Ishikawa (cell line): ENCODE measurements at regions not wholly inside any gene's neighbourhood (a gene's known extent, or its start where the extent isn't known, plus 50 kb on each side); places are given as distances from the start of the nearest gene placed in this dataset.

Experiments
- CEBPB ChIP-seq: IDR thresholded peaks from 2 replicates; pipeline ENCODE4 v1.6.1; 2012
- CREB1 ChIP-seq: IDR thresholded peaks from 2 replicates; pipeline ENCODE4 v1.6.1; 2012; ENCODE audit warnings: low read depth
- EGR1 ChIP-seq: IDR thresholded peaks from 2 replicates; pipeline ENCODE4 v1.6.1; 2012
- EP300 ChIP-seq: IDR thresholded peaks from 2 replicates; pipeline ENCODE4 v1.6.1; 2012; ENCODE audit warnings: borderline replicate concordance
- FOXM1 ChIP-seq: IDR thresholded peaks from 2 replicates; pipeline ENCODE4 v1.6.1; 2012; ENCODE audit warnings: low read depth, borderline replicate concordance
- NFIC ChIP-seq: IDR thresholded peaks from 2 replicates; pipeline ENCODE4 v1.6.1; 2012
- RAD21 ChIP-seq: IDR thresholded peaks from 2 replicates; pipeline ENCODE4 v1.6.1; 2012; ENCODE audit warnings: low read depth
- TAF1 ChIP-seq: IDR thresholded peaks from 2 replicates; pipeline ENCODE4 v1.6.1; 2012; ENCODE audit warnings: low read depth, mild to moderate bottlenecking
- TCF12 ChIP-seq: IDR thresholded peaks from 2 replicates; pipeline ENCODE4 v1.6.1; 2012; ENCODE audit warnings: low read depth
- TEAD4 ChIP-seq: IDR thresholded peaks from 2 replicates; pipeline ENCODE4 v1.6.1; 2012
- YY1 ChIP-seq: IDR thresholded peaks from 2 replicates; pipeline ENCODE4 v1.6.1; 2012; ENCODE audit warnings: low read depth
- ZBTB7A ChIP-seq: IDR thresholded peaks from 2 replicates; pipeline ENCODE4 v1.6.1; 2012; ENCODE audit warnings: low read depth
- TF ChIP-seq, protein P1 (sequence below): IDR thresholded peaks from 2 replicates; pipeline ENCODE4 v1.6.1; 2012
- TF ChIP-seq, protein P2 (sequence below): IDR thresholded peaks from 2 replicates; pipeline ENCODE4 v1.6.1; 2012; ENCODE audit warnings: low read depth, mild to moderate bottlenecking
- TF ChIP-seq, protein P3 (sequence below): IDR thresholded peaks from 2 replicates; pipeline ENCODE4 v1.6.1; 2012

DNA sequence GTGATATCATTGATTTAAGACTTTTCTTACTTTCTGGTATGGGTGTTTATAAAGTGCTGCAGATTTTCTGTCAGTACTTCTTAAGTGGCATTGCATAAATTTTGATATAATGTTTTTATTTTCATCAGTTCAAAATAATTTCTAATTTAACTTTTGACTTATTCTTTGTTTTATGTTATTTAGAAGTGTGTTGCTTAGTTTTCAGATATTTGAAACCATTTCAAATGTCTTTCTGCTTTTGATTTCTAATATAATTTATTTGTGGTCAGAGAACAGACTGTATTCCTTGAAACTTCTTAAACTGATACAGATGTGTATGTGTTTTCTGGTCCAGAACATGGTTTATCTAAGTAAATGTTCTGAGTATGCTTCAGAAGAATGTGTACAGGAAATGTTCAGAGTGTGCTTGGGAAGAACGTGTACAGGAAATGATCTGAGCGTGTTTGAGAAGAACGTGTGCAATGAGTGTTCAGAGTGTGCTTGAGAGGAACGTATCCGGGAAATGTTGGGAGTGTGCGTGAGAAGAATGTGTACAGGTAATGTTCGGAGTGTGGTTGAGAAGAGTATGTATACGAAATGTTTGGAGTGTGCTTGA is 265.7 kb upstream of the HS6ST1 start:
- TF ChIP-seq EP300 (no peak), FOXM1 (no peak), ZBTB7A (no peak), EGR1 (no peak), RAD21 (no peak), TAF1 (no peak), TCF12 (no peak)

DNA sequence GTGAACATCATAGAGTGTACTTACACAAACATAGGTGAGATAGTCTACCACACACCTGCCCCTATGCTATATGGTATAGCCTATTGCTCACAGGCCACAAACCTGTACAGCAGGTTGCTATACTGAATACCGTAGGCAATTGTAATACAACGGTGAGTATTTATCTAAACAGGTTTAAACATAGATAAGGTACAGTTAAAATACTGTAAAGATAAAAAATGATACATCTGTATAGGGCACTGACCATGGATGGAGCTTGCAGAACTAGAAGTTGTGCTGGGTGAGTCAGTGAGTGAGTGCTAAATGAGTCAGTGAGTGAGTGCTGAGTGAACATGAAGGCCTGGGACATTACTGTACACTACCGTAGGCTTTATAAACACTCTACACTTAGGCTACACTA is 267.0 kb upstream of the HS6ST1 start:
- no peak for TF ChIP-seq TAF1

DNA sequence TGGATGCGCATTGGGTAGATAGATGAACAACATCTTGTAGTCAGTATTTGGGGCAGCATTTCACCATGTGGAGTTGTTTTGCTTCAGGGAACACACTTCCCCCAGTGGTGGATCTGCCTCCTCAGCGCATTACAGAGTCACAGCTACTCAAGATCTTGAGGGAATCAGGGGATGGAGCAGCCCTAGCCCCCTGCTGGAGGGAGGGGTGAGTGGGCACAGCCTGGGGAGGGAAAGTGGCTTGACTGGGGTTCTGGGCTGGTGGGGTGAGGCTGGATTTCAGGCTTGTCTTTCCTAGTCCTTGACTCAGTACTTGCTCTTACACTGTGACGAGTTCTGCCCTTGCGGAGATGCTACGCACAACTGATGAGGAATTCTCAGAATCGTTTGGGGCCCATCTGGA is 271.0 kb upstream of the HS6ST1 start:
- no peak for TF ChIP-seq CEBPB
- TF ChIP-seq FOXM1: no peak
- no peak for TF ChIP-seq TEAD4
- no peak for TF ChIP-seq YY1
- TF ChIP-seq EP300: no peak
- no peak for TF ChIP-seq CREB1
- TF ChIP-seq, protein P1, sequence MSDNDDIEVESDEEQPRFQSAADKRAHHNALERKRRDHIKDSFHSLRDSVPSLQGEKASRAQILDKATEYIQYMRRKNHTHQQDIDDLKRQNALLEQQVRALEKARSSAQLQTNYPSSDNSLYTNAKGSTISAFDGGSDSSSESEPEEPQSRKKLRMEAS: no peak
- TF ChIP-seq NFIC: no peak
- TF ChIP-seq RAD21: no peak
- TF ChIP-seq ZBTB7A: no peak

DNA sequence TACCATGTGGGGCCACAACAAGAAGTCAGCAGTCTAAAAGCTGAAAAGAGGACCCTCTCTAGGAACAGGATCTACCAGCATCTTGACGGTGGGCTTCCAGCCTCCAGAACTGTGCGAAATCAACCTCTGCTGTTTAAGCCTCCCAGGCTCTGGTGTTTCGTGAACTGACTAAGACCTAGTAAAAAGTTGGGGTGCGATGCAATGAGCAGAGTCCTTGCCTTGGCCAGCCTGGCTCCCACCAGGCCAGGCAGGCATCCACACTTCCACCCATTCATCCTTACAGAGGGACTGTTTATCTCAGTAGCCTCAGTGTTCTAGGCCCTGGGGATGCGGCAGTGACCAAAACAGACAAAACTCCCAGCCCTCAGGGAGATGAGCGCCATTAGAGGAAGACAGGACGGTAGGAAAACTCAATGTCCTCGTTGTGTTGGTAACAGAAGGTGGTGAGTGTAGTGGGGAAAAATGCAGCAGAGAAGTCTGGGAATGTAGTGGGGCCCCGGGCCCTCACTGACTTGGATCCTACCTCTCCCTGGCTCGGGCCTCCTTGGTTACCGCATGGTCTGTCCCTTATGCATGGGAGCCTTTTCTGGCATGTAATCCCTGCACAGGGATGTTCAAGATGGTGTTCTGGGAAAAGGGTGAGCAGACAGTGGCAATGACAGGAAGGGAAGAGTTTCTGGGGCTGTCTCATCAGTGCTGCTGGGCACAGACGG is 271.8 kb upstream of the HS6ST1 start:
- TF ChIP-seq TEAD4: no peak
- no peak for TF ChIP-seq FOXM1
- no peak for TF ChIP-seq EP300
- TF ChIP-seq ZBTB7A: no peak
- TF ChIP-seq NFIC: no peak
- TF ChIP-seq CEBPB: no peak
- no peak for TF ChIP-seq EGR1
- TF ChIP-seq, protein P2, sequence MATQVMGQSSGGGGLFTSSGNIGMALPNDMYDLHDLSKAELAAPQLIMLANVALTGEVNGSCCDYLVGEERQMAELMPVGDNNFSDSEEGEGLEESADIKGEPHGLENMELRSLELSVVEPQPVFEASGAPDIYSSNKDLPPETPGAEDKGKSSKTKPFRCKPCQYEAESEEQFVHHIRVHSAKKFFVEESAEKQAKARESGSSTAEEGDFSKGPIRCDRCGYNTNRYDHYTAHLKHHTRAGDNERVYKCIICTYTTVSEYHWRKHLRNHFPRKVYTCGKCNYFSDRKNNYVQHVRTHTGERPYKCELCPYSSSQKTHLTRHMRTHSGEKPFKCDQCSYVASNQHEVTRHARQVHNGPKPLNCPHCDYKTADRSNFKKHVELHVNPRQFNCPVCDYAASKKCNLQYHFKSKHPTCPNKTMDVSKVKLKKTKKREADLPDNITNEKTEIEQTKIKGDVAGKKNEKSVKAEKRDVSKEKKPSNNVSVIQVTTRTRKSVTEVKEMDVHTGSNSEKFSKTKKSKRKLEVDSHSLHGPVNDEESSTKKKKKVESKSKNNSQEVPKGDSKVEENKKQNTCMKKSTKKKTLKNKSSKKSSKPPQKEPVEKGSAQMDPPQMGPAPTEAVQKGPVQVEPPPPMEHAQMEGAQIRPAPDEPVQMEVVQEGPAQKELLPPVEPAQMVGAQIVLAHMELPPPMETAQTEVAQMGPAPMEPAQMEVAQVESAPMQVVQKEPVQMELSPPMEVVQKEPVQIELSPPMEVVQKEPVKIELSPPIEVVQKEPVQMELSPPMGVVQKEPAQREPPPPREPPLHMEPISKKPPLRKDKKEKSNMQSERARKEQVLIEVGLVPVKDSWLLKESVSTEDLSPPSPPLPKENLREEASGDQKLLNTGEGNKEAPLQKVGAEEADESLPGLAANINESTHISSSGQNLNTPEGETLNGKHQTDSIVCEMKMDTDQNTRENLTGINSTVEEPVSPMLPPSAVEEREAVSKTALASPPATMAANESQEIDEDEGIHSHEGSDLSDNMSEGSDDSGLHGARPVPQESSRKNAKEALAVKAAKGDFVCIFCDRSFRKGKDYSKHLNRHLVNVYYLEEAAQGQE: no peak
- no peak for TF ChIP-seq YY1
- no peak for TF ChIP-seq TCF12
- TF ChIP-seq CREB1: no peak

DNA sequence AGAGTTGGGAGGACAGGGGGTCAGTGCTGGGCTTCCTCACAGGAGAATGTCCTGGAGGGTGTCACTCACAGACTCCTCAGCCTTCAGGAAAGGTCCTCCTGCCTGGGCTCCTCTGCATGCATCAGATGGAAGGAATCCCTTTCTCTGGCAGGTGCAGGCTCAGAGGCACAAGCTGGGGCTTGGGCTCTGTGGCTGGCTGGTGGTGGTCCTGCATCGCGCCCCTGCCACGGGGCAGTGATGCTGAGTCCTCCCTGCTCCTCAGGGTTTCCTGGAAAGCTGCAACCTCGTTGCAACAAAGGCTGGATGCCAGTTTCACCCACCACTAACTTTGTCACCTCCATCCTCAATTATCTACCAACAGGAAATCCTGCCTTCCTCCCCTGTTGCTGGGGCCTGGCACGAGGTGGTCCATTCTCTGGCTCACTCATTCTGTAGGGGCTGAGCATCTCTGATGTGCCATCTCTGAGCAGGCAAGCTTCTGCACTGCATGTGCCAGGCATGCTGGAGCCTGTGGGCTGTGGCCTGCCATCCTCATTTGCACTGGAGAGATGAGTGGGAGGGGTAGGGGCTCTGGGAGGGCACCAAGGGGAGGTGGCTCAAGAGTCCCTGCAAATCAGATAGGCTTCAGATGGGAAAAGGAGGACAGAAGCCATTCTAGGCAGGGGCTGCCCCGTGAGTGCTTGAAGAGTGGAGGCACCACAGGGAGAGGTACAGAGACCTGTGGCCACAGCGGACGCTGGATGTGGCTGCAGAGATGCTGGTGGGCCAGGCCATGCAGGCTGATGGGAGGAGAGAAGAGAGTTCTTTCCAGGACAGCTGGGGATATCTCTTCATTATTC is 272.6 kb upstream of the HS6ST1 start:
- TF ChIP-seq TCF12: no peak
- TF ChIP-seq, protein P3, sequence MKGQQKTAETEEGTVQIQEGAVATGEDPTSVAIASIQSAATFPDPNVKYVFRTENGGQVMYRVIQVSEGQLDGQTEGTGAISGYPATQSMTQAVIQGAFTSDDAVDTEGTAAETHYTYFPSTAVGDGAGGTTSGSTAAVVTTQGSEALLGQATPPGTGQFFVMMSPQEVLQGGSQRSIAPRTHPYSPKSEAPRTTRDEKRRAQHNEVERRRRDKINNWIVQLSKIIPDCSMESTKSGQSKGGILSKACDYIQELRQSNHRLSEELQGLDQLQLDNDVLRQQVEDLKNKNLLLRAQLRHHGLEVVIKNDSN: no peak
- TF ChIP-seq, protein P1: no peak
- TF ChIP-seq EP300: no peak
- TF ChIP-seq, protein P2: no peak
- no peak for TF ChIP-seq TEAD4
- TF ChIP-seq CEBPB: no peak
- no peak for TF ChIP-seq TAF1
- no peak for TF ChIP-seq NFIC
- TF ChIP-seq RAD21: no peak
- TF ChIP-seq CREB1: no peak
- no peak for TF ChIP-seq EGR1
- TF ChIP-seq FOXM1: no peak
- no peak for TF ChIP-seq ZBTB7A
- TF ChIP-seq YY1: no peak

DNA sequence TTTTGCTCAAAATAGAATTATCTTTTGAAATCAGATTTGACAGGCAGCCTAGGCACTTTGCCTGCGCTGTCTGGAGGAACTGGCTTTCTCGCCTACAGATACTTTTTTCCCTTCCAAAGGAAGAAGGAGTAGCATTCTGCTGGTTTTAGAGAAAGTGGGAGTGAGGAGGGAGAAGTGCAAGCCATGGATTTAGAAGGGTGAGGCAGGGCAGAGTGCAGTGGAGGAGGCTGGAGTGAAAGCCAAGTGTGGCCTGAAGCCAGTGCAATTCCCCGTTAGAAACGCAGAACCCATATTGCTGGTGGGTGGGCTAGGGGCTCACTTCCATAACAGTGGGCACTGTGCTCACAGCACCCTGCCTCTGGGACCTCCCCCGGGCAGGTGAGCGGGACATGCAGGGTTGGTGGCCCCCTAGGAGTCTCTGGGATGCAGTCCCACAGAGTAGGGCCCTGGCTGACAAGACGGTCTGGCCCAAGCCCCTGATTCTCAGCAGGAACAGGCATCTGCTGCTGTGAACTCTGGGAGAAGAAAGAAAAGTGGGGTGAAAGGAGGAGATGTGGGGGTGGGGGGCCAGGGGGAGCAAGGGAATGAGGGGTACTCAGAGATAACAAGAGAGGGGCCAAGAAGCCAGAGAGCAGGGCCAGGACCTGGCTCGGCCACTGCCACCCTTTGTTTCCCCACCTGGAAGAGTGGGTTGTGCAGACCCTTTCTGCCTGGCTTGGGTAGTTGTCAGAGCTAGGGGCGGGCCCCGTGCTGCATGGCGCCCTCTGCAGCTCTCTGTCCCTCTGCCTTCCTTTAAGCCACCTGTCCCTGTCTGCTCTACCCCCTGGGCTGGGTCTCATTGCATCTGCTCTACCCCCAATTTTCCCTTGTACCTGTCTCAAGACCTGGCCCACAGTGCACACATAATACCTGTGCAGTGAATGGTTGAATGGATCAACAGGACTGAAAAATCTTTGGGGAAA is 273.5 kb upstream of the HS6ST1 start:
- no peak for TF ChIP-seq TCF12
- no peak for TF ChIP-seq EP300
- TF ChIP-seq ZBTB7A: no peak
- TF ChIP-seq, protein P2: no peak
- TF ChIP-seq EGR1: no peak
- no peak for TF ChIP-seq FOXM1
- TF ChIP-seq, protein P3: no peak
